Effector memory CD4-positive, alpha-beta T cell (primary cell): ENCODE measurements at regions not wholly inside any gene's neighbourhood (a gene's known extent, or its start where the extent isn't known, plus 50 kb on each side); places are given as distances from the start of the nearest gene placed in this dataset.
"Not testable (repeated sequence)": the region's sequence is repeated elsewhere in the genome, so short reads cannot be mapped to it uniquely, and the experiment has no call there.

Experiments
- DNase-seq, 3 donors: peaks; one replicate each; pipeline ENCODE4 v3.0.0-alpha.2; 2020
- H3K27ac ChIP-seq: 2 replicates; pipeline ENCODE4 v1.7.0; 2013; ENCODE audit warnings: mild to moderate bottlenecking, low read length, moderate library complexity; ENCODE audit not compliant: insufficient read depth, poor library complexity, severe bottlenecking
- H3K27me3 ChIP-seq: replicated peaks from 2 replicates; pipeline ENCODE4 v1.7.0; 2013; ENCODE audit warnings: mild to moderate bottlenecking, low read length; ENCODE audit not compliant: insufficient read depth, control insufficient read depth, poor library complexity, severe bottlenecking
- H3K36me3 ChIP-seq: 2 replicates; pipeline ENCODE4 v1.7.0; 2013; ENCODE audit warnings: mild to moderate bottlenecking, low read length, moderate library complexity; ENCODE audit not compliant: control insufficient read depth, insufficient read depth
- H3K4me1 ChIP-seq: 2 replicates; pipeline ENCODE4 v1.7.0; 2013; ENCODE audit warnings: low read length, mild to moderate bottlenecking; ENCODE audit not compliant: control insufficient read depth, insufficient read depth, poor library complexity, severe bottlenecking
- H3K4me3 ChIP-seq: 2 replicates; pipeline ENCODE4 v1.7.0; 2013; ENCODE audit warnings: low read length, low read depth, mild to moderate bottlenecking; ENCODE audit not compliant: insufficient read depth, poor library complexity, severe bottlenecking
- H3K9me3 ChIP-seq: 2 replicates; pipeline ENCODE4 v1.7.0; 2013; ENCODE audit warnings: mild to moderate bottlenecking, low read length, moderate library complexity; ENCODE audit not compliant: control insufficient read depth

DNA sequence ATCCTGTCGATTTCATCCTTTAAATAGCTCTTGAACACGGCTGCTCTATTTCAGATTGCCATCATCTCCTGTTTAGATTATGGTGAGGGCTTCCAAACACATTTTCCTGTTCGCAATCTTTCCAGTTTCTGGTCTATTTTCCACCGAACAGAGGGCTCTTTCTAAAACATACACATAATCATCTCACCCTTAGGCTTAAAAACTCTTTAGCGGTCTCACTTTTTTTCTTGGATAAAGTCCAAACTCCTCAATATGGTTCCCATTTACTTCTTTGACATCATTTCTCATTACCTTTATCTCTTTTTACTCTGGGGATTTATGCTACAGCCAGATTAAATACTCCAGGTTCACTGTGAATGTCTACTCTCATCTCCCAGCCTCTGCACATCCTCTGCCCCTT is 103.4 kb upstream of the STMND1 start:
- no peak overlapping the region for H3K4me3 ChIP-seq
- no peaks in the 10 kb centered on the region for H3K36me3 ChIP-seq
- H3K4me1 ChIP-seq: no peaks in the 10 kb centered on the region
- H3K27ac ChIP-seq: no peak overlapping the region
- H3K27me3 ChIP-seq: no peaks in the 10 kb centered on the region
- DNase-seq: no peak
- no peaks in the 10 kb centered on the region for H3K9me3 ChIP-seq

DNA sequence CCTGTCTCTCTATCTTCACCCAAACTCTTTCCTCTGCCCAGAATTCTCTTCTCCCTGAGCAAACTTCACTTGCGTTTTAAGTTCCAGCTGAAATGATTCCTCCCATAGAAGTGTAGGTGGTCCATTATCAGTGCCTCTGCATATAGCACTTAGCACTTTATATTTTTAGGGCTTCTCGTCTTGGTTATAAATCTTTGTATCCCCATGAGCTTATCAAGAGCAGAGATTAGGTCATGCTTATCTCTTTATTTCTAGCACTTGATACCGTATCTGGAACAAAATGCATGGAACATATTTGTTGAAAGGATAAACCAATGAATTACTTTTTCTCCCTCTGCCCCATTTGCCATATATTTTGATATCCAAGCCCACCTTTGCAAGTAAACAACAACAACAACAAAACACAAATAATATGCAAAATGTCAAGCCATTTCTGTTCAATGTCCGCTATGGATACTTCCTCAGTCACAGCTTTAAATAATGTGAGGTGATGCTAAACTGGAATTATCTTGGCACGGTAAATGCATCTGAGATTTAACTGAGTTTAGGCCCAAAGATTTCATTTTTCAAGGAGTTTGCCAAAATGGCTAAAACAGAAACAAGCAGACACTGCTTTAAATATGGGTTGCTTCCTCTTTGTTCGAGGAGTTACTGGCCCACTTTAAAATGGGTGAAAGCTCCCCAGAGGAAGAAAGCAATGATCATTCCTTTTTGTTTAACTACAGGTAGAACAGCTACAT is 106.2 kb upstream of the STMND1 start:
- no peaks in the 10 kb centered on the region for H3K9me3 ChIP-seq
- H3K4me3 ChIP-seq: no peak overlapping the region
- no peak overlapping the region for H3K27ac ChIP-seq
- DNase-seq: no peak
- H3K4me1 ChIP-seq: no peaks in the 10 kb centered on the region
- no peaks in the 10 kb centered on the region for H3K36me3 ChIP-seq
- H3K27me3 ChIP-seq: no peaks in the 10 kb centered on the region

DNA sequence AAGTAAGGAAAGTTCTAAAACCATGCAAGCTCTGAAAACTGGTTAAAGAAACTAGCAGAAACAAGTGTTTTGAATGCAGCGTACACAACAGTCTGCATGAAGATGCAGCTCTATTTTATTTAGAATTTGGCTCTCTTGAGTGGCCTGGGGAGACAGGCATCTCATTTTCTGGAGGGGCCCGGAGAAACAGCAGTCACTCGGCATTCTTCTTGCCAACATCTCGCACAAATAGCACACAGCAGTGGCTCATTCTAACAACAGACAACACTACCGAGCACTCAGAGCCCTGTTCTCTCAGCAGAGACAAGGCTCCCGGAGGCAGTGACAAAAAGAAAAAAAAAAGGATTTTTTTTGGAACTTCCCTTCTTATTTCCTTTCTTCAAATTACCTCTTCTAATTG is 108.5 kb upstream of the STMND1 start:
- H3K27me3 ChIP-seq: no peaks in the 10 kb centered on the region
- H3K36me3 ChIP-seq: no peaks in the 10 kb centered on the region
- DNase-seq: no peak
- no peak overlapping the region for H3K4me3 ChIP-seq
- H3K9me3 ChIP-seq: no peaks in the 10 kb centered on the region
- H3K27ac ChIP-seq: no peak overlapping the region
- no peaks in the 10 kb centered on the region for H3K4me1 ChIP-seq

DNA sequence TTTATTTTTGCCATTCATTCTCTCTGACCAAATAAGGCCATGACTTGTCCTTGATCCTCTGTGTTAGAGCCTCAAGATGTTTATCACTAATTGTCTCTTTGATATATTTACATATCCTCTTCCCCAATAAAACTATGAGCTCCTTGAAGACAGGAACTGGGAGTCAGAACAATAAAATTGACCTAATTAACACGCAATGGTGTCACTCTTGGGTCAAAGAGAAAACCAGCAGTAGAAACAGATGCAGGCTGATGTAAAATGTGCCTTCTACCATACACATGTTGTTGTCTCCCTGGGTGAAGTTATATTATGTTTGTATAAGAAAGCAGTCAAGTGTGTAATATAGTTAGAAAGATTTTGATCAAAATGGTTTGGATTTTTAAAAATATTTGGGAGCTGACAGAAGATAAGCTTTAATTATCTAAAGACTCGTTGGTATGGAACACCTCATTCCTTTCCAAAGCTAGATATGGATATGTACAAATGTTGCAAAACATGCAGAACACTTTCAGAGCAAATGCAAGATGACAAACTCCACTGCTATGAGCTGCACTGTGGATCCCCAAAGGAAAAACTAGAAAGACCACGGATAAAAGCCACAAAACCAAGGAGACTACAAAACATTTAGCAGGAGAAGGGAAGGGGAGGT is 109.7 kb upstream of the STMND1 start:
- Histone ChIP-seq H3K27ac (no peak overlapping the region), H3K4me1 (no peaks in the 10 kb centered on the region), H3K4me3 (no peak overlapping the region), H3K9me3 (no peaks in the 10 kb centered on the region), H3K27me3 (no peaks in the 10 kb centered on the region), H3K36me3 (no peaks in the 10 kb centered on the region)
- no peak for DNase-seq

DNA sequence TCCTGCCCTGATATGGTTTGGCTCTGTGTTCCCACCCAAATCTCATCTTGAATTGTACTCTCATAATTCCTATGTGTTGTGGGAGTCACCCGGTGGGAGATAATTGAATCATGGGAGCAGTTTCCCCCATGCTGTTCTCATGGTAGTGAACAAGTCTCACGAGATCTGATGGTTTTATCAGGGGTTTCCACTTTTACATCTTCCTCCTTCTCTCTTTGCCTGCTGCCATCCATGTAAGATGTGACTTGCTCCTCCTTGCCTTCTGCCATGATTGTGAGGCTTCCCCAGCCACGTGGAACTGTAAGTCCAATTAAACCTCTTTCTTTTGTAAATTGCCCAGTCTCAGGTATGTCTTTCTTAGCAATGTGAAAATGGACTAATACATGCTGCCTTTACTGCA is 111.9 kb upstream of the STMND1 start:
- H3K36me3 ChIP-seq, DNase-seq, H3K4me1 ChIP-seq, H3K27ac ChIP-seq, H3K4me3 ChIP-seq, H3K9me3 ChIP-seq, H3K27me3 ChIP-seq: not testable (repeated sequence)

DNA sequence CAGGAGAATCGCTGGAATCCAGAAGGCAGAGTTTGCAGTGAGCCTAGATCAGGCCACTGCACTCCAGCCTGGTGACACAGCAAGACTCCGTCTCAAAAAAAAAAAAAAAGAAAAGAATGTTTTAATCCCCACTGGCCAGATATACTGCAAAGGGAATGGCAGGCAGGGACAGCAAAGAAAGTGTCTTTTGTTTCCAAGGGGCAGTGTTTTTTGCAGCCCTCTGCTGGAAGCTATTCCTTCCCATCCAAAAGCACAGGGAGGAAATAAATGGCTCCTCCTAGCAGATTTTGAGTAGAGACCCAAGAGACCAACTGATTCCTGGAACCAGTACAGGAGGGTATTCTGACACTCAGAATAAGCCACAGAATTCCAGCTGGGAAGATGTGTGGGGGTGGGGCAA is 112.5 kb upstream of the STMND1 start:
- DNase-seq: no peak
- H3K27me3 ChIP-seq: peaks cover 4% of the 10 kb centered on the region
- H3K36me3 ChIP-seq: no peaks in the 10 kb centered on the region
- H3K4me1 ChIP-seq: no peaks in the 10 kb centered on the region
- no peaks in the 10 kb centered on the region for H3K9me3 ChIP-seq
- no peak overlapping the region for H3K4me3 ChIP-seq
- H3K27ac ChIP-seq: no peak overlapping the region

DNA sequence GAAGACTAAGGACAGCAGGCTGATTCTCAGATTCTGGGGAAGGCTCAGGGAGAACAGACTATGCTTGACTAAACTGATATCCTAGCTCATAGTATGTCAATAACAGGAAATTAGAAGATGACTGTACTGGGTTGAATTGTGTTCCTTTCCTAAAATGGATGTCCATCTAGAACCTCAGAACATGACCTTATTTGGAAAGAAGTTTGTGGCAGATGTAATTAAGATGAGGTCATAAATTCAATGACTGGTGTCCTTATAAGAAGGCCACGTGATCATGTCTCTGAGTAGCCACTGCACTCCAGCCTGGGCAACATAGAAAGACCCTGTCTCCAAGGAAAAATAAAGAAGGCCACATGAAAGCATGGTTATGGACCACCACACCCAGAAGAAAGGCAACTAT is 113.9 kb upstream of the STMND1 start:
- Histone ChIP-seq H3K4me3 (no peak overlapping the region), H3K4me1 (no peaks in the 10 kb centered on the region), H3K9me3 (no peaks in the 10 kb centered on the region), H3K27ac (no peak overlapping the region), H3K27me3 (peaks cover 4% of the 10 kb centered on the region), H3K36me3 (no peaks in the 10 kb centered on the region)
- no peak for DNase-seq

DNA sequence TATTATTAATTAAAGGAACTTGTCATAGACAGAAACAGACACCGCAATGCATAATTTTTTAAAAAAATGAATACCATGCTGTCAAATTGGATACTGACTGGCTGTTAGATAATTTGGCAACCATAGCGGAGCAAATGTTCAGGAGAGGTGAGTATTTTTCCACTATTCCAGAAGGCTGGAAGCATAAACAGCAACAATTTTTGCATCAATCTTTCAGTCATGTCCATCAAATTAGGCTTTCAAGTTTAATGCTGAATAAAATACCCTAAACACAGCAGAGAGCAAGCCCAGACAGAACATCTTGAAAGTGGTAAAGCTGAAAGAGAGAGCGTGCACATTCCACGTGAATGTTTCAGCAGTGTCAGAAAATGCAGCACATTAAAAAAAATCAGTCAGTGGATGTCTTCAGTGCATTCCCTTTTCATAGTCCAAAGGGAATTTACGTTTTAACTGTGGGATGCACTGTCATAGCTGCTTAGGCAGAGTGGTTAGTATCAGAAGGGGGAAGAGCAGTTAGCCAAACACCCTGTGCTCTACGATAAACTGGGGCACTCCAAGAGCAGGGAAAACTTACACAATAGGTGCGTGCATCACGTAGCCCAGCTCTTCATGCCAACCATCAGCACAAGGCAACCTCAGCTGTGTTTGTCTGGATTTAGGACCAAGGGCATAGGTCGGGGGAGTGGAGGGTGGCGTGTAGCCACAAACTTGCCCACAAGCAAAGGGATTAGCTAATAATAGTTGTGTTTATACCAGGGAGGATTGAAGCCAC is 116.2 kb upstream of the STMND1 start:
- H3K27me3 ChIP-seq: peaks cover 4% of the 10 kb centered on the region
- no peaks in the 10 kb centered on the region for H3K4me1 ChIP-seq
- no peaks in the 10 kb centered on the region for H3K36me3 ChIP-seq
- H3K27ac ChIP-seq: no peak overlapping the region
- H3K4me3 ChIP-seq: no peak overlapping the region
- DNase-seq: no peak
- H3K9me3 ChIP-seq: no peaks in the 10 kb centered on the region

DNA sequence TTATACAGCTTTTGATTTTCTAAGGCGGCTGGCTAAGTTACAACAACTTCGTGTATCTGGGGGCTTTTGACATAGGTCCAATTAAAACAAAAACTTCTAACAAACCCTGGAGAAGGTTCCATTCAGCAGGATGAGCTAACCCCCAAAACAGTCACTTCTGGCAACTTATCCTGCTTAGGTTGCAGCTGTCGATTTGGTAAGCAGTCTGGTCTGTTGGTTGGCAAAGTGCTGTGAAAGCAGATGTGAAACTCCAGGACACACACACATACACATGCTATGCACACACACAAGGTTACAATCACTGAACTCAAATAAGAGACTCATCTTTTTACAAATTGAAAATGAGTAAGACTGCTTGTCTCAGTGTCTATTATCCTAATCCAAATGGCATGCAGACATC is 119.0 kb upstream of the STMND1 start:
- Histone ChIP-seq H3K27me3 (peaks cover 4% of the 10 kb centered on the region), H3K9me3 (no peaks in the 10 kb centered on the region), H3K27ac (no peak overlapping the region), H3K4me3 (no peak overlapping the region), H3K36me3 (no peaks in the 10 kb centered on the region), H3K4me1 (no peaks in the 10 kb centered on the region)
- DNase-seq: no peak
